Panc1 (cell line): ENCODE measurements at regions not wholly inside any gene's neighbourhood (a gene's known extent, or its start where the extent isn't known, plus 50 kb on each side); places are given as distances from the start of the nearest gene placed in this dataset.

ENCODE experiments used
- ATAC-seq: fragments of 200-7000 bp; cut with Tn5 transposase; 2 replicates; pipeline ENCODE4 v1.9.1; 2020; ENCODE audit warnings: mild to moderate bottlenecking, moderate library complexity
- BruUV-seq: library from RNA; stranded (reverse); fragments of 400-500 nt; replicated peaks from 2 replicates; lab custom pipeline; 2021; lab: Mats Ljungman, UMichigan
- CTCF ChIA-PET: fragments of 300-600 bp; sonication (Branson Sonifier 250); formaldehyde crosslinking; loops from one replicate; lab custom pipeline; 2022; ENCODE audit warnings: antibody characterized with exemption; lab: Charles Lee
- POLR2A ChIA-PET: fragments of 300-600 bp; sonication (Branson Sonifier 250); formaldehyde crosslinking; loops from one replicate; lab custom pipeline; 2022; ENCODE audit warnings: antibody characterized with exemption; lab: Charles Lee
- DNase-seq: peaks from one replicate; pipeline ENCODE4 v3.0.0-alpha.2; 2010; ENCODE audit warnings: low read depth, low spot score
- H3K27ac ChIP-seq: 2 replicates; pipeline ENCODE4 v1.5.1; 2011; ENCODE audit warnings: mild to moderate bottlenecking, low read length, inconsistent platforms
- H3K27me3 ChIP-seq: fragments of 200-500 bp; sonication (Bioruptor generic); 2 replicates; pipeline ENCODE4 v1.6.0; 2014; ENCODE audit warnings: low read length, inconsistent platforms; ENCODE audit not compliant: control insufficient read depth, insufficient read depth
- H3K36me3 ChIP-seq: fragments of 200-500 bp; sonication (Bioruptor generic); 2 replicates; pipeline ENCODE4 v1.5.1; 2014; ENCODE audit warnings: inconsistent platforms, mild to moderate bottlenecking, low read length, moderate library complexity; ENCODE audit not compliant: control insufficient read depth, insufficient read depth
- H3K4me1 ChIP-seq: 2 replicates; pipeline ENCODE4 v1.5.1; 2011; ENCODE audit warnings: inconsistent platforms, mild to moderate bottlenecking, low read length, moderate library complexity; ENCODE audit not compliant: control insufficient read depth, insufficient read depth
- H3K4me3 ChIP-seq, 2 experiments: 2 replicates each; pipeline ENCODE4 v1.5.1; 2011 to 2012; ENCODE audit warnings: low read depth in 2 of 2, low read length in 2 of 2, mild to moderate bottlenecking in 2 of 2, inconsistent platforms in 1 of 2, moderate library complexity in 1 of 2
- H3K9me3 ChIP-seq: fragments of 200-500 bp; sonication (Bioruptor generic); 2 replicates; pipeline ENCODE4 v1.5.1; 2014; ENCODE audit warnings: low read depth, mild to moderate bottlenecking, inconsistent platforms, low read length, moderate library complexity; ENCODE audit not compliant: control insufficient read depth, insufficient read depth
- CTCF ChIP-seq: fragments of 450-650 bp; IDR thresholded peaks from 2 replicates; pipeline ENCODE4 v1.5.1; 2017; ENCODE audit warnings: mild to moderate bottlenecking
- POLR2AphosphoS5 ChIP-seq: IDR thresholded peaks from 2 replicates; pipeline ENCODE4 v1.6.1; 2012; ENCODE audit warnings: mild to moderate bottlenecking, low read depth, low read length, moderate library complexity
- REST ChIP-seq, 2 experiments: IDR thresholded peaks; 2 replicates each; pipeline ENCODE4 v1.6.1; 2011 to 2012; ENCODE audit warnings: low read depth in 2 of 2, control low read depth in 1 of 2, low read length in 1 of 2, mild to moderate bottlenecking in 1 of 2, moderate library complexity in 1 of 2; ENCODE audit not compliant: insufficient read depth in 1 of 2
- SIN3A ChIP-seq: IDR thresholded peaks from 2 replicates; pipeline ENCODE4 v1.6.1; 2012; ENCODE audit warnings: low read depth, mild to moderate bottlenecking, low read length, moderate library complexity, borderline replicate concordance; ENCODE audit not compliant: insufficient read depth
- TCF7L2 ChIP-seq: IDR thresholded peaks from 2 replicates; pipeline ENCODE4 v1.6.1; 2011; ENCODE audit warnings: mild to moderate bottlenecking, low read depth, low read length, inconsistent platforms
- in situ Hi-C: cut with HindIII; loops from 2 replicates; pipeline ENCODE4 v1.10.0; 2016; ENCODE audit warnings: low sequenced_read_pairs, low pct_unique_long_range_greater_than_20kb
- intact Hi-C: fragments of 100-400 bp; cut with micrococcal nuclease; formaldehyde crosslinking; loops from one replicate; pipeline ENCODE4 v1.10.0; 2022; ENCODE audit not compliant: unreplicated experiment

- in situ Hi-C loops, result no loop called here
- CTCF ChIA-PET, result no interaction called here
Observed at GRCh38 chrX:95797344-95797743, 887.3 kb upstream of the DIAPH2 start.

GRCh38 chrX:95823796-95824195 lies 860.8 kb upstream of the DIAPH2 start:
- Histone ChIP-seq H3K36me3 (no peaks in the 10 kb centered on the region), H3K9me3 (no peaks in the 10 kb centered on the region), H3K4me1 (no peaks in the 10 kb centered on the region), H3K4me3 (no peak overlapping the region), H3K27ac (no peak overlapping the region), H3K27me3 (no peaks in the 10 kb centered on the region)
- ChIA-PET POLR2A (no interaction called here), CTCF (no interaction called here)
- BruUV-seq, result no TSS peak
- DNase-seq, result no peak
- intact Hi-C loops (no loop called here), in situ Hi-C loops (no loop called here)
- ATAC-seq, result no peak
- TF ChIP-seq POLR2AphosphoS5 (no peak), TCF7L2 (no peak), SIN3A (no peak), REST (IDR thresholded peaks at IDR 0.05; ENCODE audit: insufficient read depth in 1 of 2, low read depth in 2 of 2, low read length in 1 of 2) (no peak), CTCF (no peak)

More at GRCh38 chrX:95797344-95797743, 887.3 kb upstream of the DIAPH2 start:
- Histone ChIP-seq H3K27me3 (no peaks in the 10 kb centered on the region), H3K36me3 (no peaks in the 10 kb centered on the region), H3K9me3 (no peaks in the 10 kb centered on the region), H3K27ac (no peak overlapping the region), H3K4me1 (no peaks in the 10 kb centered on the region), H3K4me3 (no peak overlapping the region)
- POLR2A ChIA-PET, result no interaction called here
- DNase-seq (no peak), ATAC-seq (no peak)
- no TSS peak for BruUV-seq
- intact Hi-C loops, result no loop called here
- TF ChIP-seq REST (IDR thresholded peaks at IDR 0.05; ENCODE audit: insufficient read depth in 1 of 2, low read depth in 2 of 2, low read length in 1 of 2), result no peak
- TF ChIP-seq TCF7L2, result no peak
- TF ChIP-seq CTCF, result no peak
- TF ChIP-seq SIN3A, result no peak
- TF ChIP-seq POLR2AphosphoS5, result no peak
